ENCODE measurements at regions not wholly inside any gene's neighbourhood (a gene's known extent, or its start where the extent isn't known, plus 50 kb on each side); places are given as distances from the start of the nearest gene placed in this dataset.

GRCh38 chr10:124307591-124307990, 111.1 kb downstream of the OAT start:
- no peak for ATAC-seq

DNA sequence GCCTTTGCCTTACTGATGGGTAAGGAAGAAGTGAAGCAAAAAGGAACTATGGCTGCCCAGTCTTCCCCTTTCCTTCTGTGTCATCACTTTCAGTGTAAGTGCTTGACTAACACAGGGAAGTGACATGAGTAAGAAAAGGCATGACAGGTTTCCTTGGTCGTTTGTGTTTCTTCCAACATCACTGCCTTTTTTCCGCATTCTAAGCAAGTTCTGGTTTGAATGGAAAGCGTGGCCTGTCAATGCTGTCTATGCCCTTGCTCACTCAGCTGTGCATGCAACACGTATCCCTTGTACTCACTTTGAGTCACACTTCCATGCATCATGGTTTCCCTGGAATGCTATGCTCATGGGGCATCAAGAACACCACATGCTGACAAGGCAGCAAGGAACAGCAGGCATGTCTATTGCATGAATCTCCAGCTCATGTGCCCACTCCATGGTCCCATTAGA, 111.8 kb downstream of the OAT start:
- H3K27ac Mint-ChIP-seq, result no peak overlapping the region
- no peak for ATAC-seq
- no peaks in the 10 kb centered on the region for H3K4me1 Mint-ChIP-seq (ENCODE audit: low read depth)
- peaks cover 7% of the 10 kb centered on the region for H3K27me3 Mint-ChIP-seq (ENCODE audit: low read depth)
- no peaks in the 10 kb centered on the region for H3K9me3 Mint-ChIP-seq (ENCODE audit: insufficient read depth)
- ChIA-PET POLR2A (no interaction called here), CTCF (no interaction called here)
- no peak overlapping the region for H3K4me3 Mint-ChIP-seq
- DNase-seq, result no peak
- no peaks in the 10 kb centered on the region for H3K36me3 Mint-ChIP-seq (ENCODE audit: low read depth)

More at GRCh38 chr10:124307591-124307990, 111.1 kb downstream of the OAT start:
- Mint-ChIP-seq H3K27me3 (ENCODE audit: low read depth) (peaks cover 7% of the 10 kb centered on the region), H3K9me3 (ENCODE audit: insufficient read depth) (no peaks in the 10 kb centered on the region), H3K27ac (no peak overlapping the region), H3K4me3 (no peak overlapping the region), H3K4me1 (ENCODE audit: low read depth) (no peaks in the 10 kb centered on the region), H3K36me3 (ENCODE audit: low read depth) (no peaks in the 10 kb centered on the region)
- CTCF ChIA-PET, result no interaction called here
- POLR2A ChIA-PET, result no interaction called here
- no peak for DNase-seq

DNA sequence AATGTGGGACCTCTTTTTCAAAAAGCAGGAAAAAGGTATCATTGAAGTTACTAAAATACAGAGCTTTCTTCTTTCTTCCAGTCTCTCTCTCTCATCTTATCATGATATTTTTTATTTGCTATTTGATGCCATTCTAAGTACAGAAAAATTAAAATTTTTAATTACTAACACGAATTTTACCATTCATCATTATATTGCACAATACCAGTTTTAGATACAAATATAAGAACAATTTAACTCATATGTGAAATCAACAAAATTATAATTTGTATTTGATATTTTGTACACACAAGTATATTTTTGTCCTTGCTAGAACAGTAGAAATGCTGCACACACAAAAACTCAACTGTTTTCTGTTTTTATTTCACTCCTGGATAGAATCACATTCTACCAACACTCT, 112.2 kb downstream of the OAT start:
- Mint-ChIP-seq H3K36me3 (ENCODE audit: low read depth) (no peaks in the 10 kb centered on the region), H3K27me3 (ENCODE audit: low read depth) (peaks cover 7% of the 10 kb centered on the region), H3K9me3 (ENCODE audit: insufficient read depth) (no peaks in the 10 kb centered on the region), H3K4me1 (ENCODE audit: low read depth) (no peaks in the 10 kb centered on the region), H3K4me3 (no peak overlapping the region), H3K27ac (no peak overlapping the region)
- DNase-seq (no peak), ATAC-seq (no peak)
- CTCF ChIA-PET, result no interaction called here
- POLR2A ChIA-PET, result no interaction called here

GRCh38 chr10:124305984-124306383, 112.7 kb downstream of the OAT start:
- no peak for ATAC-seq
- Mint-ChIP-seq H3K9me3 (ENCODE audit: insufficient read depth) (peaks cover 2% of the 10 kb centered on the region), H3K27me3 (ENCODE audit: low read depth) (peaks cover 7% of the 10 kb centered on the region), H3K4me3 (no peak overlapping the region), H3K4me1 (ENCODE audit: low read depth) (no peaks in the 10 kb centered on the region), H3K36me3 (ENCODE audit: low read depth) (no peaks in the 10 kb centered on the region), H3K27ac (no peak overlapping the region)
- CTCF ChIA-PET, result no interaction called here
- POLR2A ChIA-PET, result no interaction called here
- no peak for DNase-seq

DNA sequence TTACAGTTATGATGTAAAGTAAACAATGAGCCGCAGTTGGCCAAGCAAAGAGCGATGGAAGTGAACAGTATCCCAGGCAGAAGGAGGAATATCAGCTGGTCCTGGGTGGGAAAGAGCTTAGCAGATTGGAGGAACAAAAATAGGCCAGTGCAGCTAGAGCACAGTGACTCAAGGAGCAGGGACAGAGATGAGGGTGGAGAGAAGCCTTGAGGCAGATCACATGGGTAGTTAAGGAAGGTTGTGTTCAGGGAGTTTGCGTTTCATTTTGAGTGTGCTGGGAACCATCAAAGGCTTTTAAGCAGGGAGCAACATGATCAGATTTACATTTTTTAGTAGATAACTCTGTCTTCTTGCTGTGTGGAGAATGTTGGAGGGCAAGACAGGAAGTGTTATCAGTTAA, 113.6 kb downstream of the OAT start:
- ChIA-PET POLR2A (no interaction called here), CTCF (no interaction called here)
- H3K36me3 Mint-ChIP-seq (ENCODE audit: low read depth), result no peaks in the 10 kb centered on the region
- ATAC-seq (no peak), DNase-seq (no peak)
- no peak overlapping the region for H3K4me3 Mint-ChIP-seq
- no peak overlapping the region for H3K27ac Mint-ChIP-seq
- peaks cover 10% of the 10 kb centered on the region for H3K9me3 Mint-ChIP-seq (ENCODE audit: insufficient read depth)
- no peaks in the 10 kb centered on the region for H3K4me1 Mint-ChIP-seq (ENCODE audit: low read depth)
- peaks cover 4% of the 10 kb centered on the region for H3K27me3 Mint-ChIP-seq (ENCODE audit: low read depth)

DNA sequence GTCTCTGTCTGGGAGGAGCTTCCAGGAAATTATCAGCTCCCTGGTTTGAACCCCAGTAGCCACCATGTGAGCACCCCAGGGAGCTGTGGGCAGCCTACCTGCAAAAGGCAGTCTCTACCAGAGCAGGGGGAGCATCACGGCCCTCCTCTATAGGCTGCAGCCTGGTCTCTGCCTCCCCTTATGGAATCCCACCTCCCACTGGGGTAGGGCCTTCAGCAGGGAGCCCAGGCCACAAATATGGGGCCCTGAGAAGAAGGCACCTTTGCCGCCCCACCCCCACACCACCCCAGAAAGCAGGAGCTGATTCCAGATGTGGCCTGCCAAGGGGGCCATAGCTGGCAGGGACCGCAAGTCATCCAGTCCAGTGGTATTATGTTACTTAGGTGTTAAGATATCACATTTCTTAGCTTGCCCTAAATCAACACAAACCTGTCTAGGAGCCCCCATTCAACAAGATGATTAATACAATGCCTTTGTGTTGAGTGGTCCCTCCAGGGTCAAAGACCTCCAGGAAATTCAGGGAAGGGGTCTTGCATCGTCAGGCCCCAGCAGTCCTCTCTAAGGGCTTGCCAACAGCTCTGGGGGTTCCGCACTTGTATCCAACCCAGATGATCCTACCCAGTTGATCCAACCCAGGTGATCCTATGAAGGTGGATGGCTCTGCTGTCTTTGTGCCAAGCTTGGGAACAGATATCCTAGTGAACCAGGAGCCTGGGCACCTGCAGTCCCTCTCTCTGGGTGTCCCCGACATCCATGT, 114.9 kb downstream of the OAT start:
- H3K4me3 Mint-ChIP-seq, result no peak overlapping the region
- POLR2A ChIA-PET, result interaction anchor here (0.6 kb wide), 1 partner anchor 327 kb away, joined by 4 read pairs; no protein-coding TSS in a partner anchor
- DNase-seq (no peak), ATAC-seq (no peak)
- no peak overlapping the region for H3K27ac Mint-ChIP-seq
- peaks cover 10% of the 10 kb centered on the region for H3K9me3 Mint-ChIP-seq (ENCODE audit: insufficient read depth)
- CTCF ChIA-PET, result no interaction called here
- H3K27me3 Mint-ChIP-seq (ENCODE audit: low read depth), result no peaks in the 10 kb centered on the region
- no peaks in the 10 kb centered on the region for H3K36me3 Mint-ChIP-seq (ENCODE audit: low read depth)
- H3K4me1 Mint-ChIP-seq (ENCODE audit: low read depth), result no peaks in the 10 kb centered on the region

DNA sequence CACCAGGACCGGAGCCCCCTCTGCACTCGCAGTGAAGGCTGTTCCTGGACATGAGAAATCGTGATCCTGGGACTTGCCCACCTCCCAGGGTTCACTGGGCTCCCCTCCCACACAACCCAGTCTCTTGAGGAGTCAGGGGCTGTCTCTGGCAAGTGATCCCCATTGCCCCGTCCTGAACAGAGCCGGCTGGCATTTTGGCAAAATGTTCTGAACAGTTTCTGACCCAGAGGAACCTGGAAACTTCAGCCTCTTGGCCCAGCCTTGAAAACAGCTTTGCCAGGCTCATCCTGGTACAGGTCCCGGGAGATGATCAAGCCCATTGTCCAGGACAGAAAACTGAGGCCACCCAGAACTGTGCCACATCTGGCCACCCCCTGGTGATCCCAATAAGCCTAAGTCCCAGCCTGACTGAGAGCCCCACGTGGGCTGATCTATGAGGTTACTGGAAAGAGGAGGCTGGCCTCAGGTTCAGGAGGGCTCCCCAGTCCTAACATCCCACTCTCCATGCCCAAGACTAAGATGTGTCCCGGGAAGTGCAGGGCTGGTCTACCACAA, 115.7 kb downstream of the OAT start:
- Mint-ChIP-seq H3K4me1 (ENCODE audit: low read depth) (no peaks in the 10 kb centered on the region), H3K27me3 (ENCODE audit: low read depth) (no peaks in the 10 kb centered on the region), H3K9me3 (ENCODE audit: insufficient read depth) (peaks cover 10% of the 10 kb centered on the region), H3K27ac (no peak overlapping the region), H3K4me3 (no peak overlapping the region), H3K36me3 (ENCODE audit: low read depth) (no peaks in the 10 kb centered on the region)
- ATAC-seq (no peak), DNase-seq (no peak)
- ChIA-PET POLR2A (no interaction called here), CTCF (interaction anchor here (1.2 kb wide), 1 partner anchor 86 kb away, joined by 3 read pairs; no protein-coding TSS in a partner anchor)

DNA sequence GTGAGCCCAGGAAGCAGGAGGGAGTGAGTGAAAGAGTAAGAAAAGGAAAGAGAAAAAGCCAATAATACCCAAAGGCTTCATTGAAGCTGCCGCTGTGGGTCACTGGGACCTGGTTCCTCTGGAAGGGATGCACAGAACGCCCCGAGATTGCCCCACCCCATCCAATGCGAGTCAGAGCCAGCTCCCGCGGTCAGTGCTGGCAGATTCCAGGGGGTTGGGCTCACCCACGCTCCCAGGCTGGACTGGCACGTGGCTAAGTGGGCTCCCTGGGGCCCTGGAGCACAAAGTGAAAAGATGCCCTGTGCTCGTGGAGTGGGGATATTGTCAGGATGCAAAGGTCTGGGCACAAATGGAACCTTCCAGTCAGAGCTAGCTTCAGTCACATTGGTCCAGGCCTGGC, 117.0 kb downstream of the OAT start:
- no peak overlapping the region for H3K4me3 Mint-ChIP-seq
- peaks cover 10% of the 10 kb centered on the region for H3K9me3 Mint-ChIP-seq (ENCODE audit: insufficient read depth)
- CTCF ChIA-PET, result interaction anchor here (1.2 kb wide), 1 partner anchor 87 kb away, joined by 3 read pairs; no protein-coding TSS in a partner anchor
- H3K27ac Mint-ChIP-seq, result no peak overlapping the region
- H3K27me3 Mint-ChIP-seq (ENCODE audit: low read depth), result no peaks in the 10 kb centered on the region
- no peaks in the 10 kb centered on the region for H3K36me3 Mint-ChIP-seq (ENCODE audit: low read depth)
- no peak for ATAC-seq
- DNase-seq, result no peak
- H3K4me1 Mint-ChIP-seq (ENCODE audit: low read depth), result no peaks in the 10 kb centered on the region
- POLR2A ChIA-PET, result no interaction called here

DNA sequence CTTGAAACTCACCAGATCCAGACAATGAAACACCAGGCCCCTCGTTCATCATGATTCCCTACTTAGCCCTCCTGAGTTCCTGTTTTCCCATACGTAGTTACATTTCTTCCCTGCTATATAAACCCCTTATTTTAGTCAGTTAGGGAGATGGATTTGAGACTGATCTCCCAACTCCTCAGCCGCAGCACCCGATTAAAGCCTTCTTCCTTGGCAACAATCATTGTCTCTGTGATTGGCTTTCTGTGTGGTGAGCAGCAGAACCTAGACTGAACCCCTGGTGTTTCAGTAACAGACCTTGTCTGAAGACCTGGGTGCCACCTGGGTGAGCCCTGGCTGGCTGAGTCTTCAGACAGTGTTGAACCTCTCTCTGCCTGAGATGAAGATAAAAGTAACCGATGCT, 118.0 kb downstream of the OAT start:
- Mint-ChIP-seq H3K9me3 (ENCODE audit: insufficient read depth) (peaks cover 10% of the 10 kb centered on the region), H3K27me3 (ENCODE audit: low read depth) (no peaks in the 10 kb centered on the region), H3K36me3 (ENCODE audit: low read depth) (no peaks in the 10 kb centered on the region), H3K4me1 (ENCODE audit: low read depth) (no peaks in the 10 kb centered on the region), H3K4me3 (no peak overlapping the region), H3K27ac (no peak overlapping the region)
- POLR2A ChIA-PET, result no interaction called here
- CTCF ChIA-PET, result no interaction called here
- ATAC-seq (no peak), DNase-seq (no peak)

DNA sequence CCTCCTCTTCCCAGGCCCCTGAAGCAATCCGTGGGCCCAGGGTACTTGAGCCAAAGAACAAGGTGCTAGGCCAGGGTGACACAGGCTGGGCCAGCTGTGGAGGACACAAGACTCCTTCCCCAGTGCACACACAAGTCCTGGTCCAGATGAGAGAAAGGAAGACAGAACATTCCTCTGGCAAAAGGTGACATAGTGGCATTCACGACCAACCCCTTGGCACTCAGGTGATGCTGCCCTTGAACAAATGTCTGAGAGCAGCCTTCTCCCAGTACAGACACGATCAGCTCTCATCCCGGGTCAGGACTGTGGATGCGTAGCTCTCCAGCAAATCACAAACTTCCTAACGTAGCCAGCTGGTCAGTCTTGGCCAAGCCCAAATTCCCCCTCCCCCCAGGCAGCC, 118.5 kb downstream of the OAT start:
- DNase-seq (no peak), ATAC-seq (no peak)
- POLR2A ChIA-PET, result no interaction called here
- Mint-ChIP-seq H3K9me3 (ENCODE audit: insufficient read depth) (peaks cover 10% of the 10 kb centered on the region), H3K36me3 (ENCODE audit: low read depth) (no peaks in the 10 kb centered on the region), H3K4me1 (ENCODE audit: low read depth) (no peaks in the 10 kb centered on the region), H3K27me3 (ENCODE audit: low read depth) (no peaks in the 10 kb centered on the region), H3K27ac (no peak overlapping the region), H3K4me3 (no peak overlapping the region)
- CTCF ChIA-PET, result no interaction called here

DNA sequence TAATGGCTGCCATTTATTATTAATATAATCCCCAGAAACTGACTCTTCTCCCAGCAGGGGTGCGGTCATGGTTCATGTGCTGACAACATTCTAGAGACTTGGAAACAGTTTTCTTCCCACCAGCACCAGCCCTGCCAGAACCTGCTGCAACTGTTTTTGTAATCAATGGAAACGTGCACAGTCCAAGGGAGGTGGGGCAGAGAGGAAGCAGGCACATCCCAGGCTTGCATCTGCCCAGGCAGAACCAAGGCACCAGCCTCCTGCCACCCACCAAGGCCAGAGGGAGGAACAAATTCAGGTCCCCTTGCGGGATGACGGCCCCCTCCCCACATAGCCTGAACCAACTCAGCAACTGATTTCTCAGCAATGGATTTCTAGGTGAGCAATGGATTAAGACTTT, 119.0 kb downstream of the OAT start:
- Mint-ChIP-seq H3K27ac (no peak overlapping the region), H3K9me3 (ENCODE audit: insufficient read depth) (peaks cover 10% of the 10 kb centered on the region), H3K36me3 (ENCODE audit: low read depth) (no peaks in the 10 kb centered on the region), H3K27me3 (ENCODE audit: low read depth) (no peaks in the 10 kb centered on the region), H3K4me3 (no peak overlapping the region), H3K4me1 (ENCODE audit: low read depth) (no peaks in the 10 kb centered on the region)
- no peak for DNase-seq
- CTCF ChIA-PET, result no interaction called here
- POLR2A ChIA-PET, result no interaction called here
- ATAC-seq, result no peak

- ATAC-seq (no peak), DNase-seq (no peak)
- peaks cover 10% of the 10 kb centered on the region for H3K9me3 Mint-ChIP-seq (ENCODE audit: insufficient read depth)
- no peaks in the 10 kb centered on the region for H3K4me1 Mint-ChIP-seq (ENCODE audit: low read depth)
- ChIA-PET CTCF (no interaction called here), POLR2A (no interaction called here)
- H3K27ac Mint-ChIP-seq, result no peak overlapping the region
- no peaks in the 10 kb centered on the region for H3K27me3 Mint-ChIP-seq (ENCODE audit: low read depth)
- H3K4me3 Mint-ChIP-seq, result no peak overlapping the region
- no peaks in the 10 kb centered on the region for H3K36me3 Mint-ChIP-seq (ENCODE audit: low read depth)
Observed at GRCh38 chr10:124298891-124299290, 119.8 kb downstream of the OAT start.

Measured in activated CD8-positive, alpha-beta T cell treated with anti-CD3 and anti-CD28 coated beads, Interleukin-2, amount 10 ng/mL, durations not matched to agents 7 days and 5 days (primary cell).